GM19240 (cell line): ENCODE measurements at regions not wholly inside any gene's neighbourhood (a gene's known extent, or its start where the extent isn't known, plus 50 kb on each side); places are given as distances from the start of the nearest gene placed in this dataset.
"Not testable (repeated sequence)": the region's sequence is repeated elsewhere in the genome, so short reads cannot be mapped to it uniquely, and the experiment has no call there.

Source experiments
- DNase-seq: peaks from one replicate; pipeline ENCODE4 v3.0.0; 2011; ENCODE audit warnings: low spot score; ENCODE audit not compliant: insufficient read length

- no peak for DNase-seq
These were observed 293.6 kb upstream of the ZNF32 start for GRCh38 chr10:43942096-43942850.

GRCh38 chr10:43940898-43941837 lies 292.5 kb upstream of the ZNF32 start:
- no peak for DNase-seq

DNA sequence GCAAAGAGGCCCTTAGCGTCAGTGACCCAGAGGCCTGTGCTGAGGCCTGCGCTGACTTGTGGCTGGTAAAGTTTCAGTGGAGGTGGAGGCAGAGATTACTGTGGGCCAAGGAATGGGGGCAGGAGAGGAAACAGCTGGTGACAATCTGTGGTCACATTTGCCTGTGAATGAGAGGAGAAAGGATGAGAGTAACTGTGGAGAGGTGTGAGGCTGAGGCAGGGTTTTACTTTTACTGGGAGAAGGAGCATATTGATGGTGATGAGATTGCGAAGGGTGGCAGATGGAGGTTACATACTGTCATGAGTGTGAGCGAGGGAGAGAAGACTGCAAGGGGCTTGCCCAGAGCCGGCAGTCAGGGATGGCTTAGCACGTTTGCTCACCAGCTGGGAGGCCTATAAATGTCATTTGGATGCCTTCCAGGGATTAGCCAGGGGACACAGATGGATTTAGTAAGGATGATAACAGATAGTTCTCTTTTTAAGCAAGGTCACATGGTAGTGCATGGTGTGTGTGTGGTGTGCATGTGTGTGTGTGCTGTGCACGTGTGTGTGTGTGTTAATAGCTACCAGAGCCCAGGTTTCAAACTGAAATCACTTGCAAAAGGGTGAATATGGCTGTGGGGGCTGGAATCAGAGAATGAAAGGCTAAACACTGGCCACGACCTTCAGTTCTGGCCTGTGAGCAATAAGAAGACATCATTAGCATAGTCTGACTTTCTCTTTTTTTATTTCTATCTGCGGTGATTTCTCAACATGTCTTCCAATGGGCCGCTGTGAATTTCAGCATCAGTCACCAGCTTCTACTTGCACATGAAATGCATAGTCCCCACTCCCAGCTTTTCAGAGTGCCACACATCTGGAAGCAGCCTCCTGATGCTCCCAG lies 291.5 kb upstream of the ZNF32 start:
- no peak for DNase-seq

- DNase-seq = no peak
These were observed 290.8 kb upstream of the ZNF32 start for GRCh38 chr10:43939389-43939938.

DNA sequence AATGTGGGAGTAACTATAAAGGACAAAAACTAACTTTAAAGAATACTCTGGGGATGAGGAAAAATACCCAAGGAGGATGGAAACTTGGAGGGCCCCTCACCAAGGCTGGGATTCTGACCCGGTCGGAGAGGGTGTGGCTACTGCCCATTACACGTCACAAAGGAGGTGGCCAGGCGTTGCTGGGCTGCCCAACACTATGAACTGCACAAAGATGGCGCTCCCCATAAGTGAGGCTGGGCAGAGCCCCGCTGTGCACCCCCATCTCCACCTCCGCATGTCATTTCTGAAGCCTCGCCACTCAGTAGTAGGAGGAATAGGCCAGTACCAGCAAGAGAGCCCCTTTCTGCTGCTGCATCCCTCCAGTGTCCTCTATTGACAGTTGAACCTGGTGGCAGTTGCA lies 290.1 kb upstream of the ZNF32 start:
- DNase-seq = no peak

- DNase-seq = no peak
These were observed 282.7 kb upstream of the ZNF32 start for GRCh38 chr10:43931308-43931930.

DNA sequence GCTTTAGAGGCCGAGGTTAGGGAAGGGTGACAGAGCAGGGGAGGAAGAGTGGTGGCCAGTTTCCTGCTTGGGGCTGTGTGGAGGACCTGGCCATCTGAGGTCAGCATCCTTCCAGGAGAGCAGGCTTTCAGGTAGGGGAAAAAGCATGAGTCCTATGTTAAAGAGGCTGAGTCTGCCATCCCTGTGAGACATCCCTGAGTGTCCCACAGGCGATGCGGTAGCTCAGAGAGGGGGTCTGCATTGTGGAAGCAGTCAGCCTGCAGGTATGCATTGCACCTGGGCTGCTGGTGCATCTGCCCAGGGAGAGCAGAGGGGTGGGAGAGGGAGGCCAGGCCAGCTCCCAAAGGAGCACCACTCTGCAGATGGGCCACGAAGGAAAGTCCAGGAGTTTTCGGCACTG lies 282.1 kb upstream of the ZNF32 start:
- no peak for DNase-seq

DNA sequence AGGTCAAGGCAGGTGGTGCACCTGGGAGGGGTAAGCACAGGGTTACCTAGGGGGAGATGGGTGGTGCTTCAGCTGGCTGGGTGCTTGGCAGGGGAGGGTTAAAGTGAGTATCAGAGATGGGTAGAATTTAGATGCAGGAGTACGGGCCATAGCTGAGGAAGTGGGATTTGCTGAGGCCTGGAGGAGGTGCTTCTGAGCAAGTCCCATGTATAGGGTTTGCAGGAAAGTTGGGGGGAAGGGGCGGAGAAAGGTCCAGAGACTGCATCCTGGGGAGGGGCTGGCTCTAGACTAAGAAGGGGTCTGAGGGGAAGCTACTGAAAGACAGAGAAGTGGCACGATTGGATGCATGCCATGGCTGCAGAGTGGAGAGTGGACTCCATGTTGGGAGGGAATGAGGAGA lies 281.6 kb upstream of the ZNF32 start:
- no peak for DNase-seq

- no peak for DNase-seq
These were observed 280.4 kb upstream of the ZNF32 start for GRCh38 chr10:43929122-43929521.

- no peak for DNase-seq
These were observed 279.8 kb upstream of the ZNF32 start for GRCh38 chr10:43928425-43928968.

DNA sequence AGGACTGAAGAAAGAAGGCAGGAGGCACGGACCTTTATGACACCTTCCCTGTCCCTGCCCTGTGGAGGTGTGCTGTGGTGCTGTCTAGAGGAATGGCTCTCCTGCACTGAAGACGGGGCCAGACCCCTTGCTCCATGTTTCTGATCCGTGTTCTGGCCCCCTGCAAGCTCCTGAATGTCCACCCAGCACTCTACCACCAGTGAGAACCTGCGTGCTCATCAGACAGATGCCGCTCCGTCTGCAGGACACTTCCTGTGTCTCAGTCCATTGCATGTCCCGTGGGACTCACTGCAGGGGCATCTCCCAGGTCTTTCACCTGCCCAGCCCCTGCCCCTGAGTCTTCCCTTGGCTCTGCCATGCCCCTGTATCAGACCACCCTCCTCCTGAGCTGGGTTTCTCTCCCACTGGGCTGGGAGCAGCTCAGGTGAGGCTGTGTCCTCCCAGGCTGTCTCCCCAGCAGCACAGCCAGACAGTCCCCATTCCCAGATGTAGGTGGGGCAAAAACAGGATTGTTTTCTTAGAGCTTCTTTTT lies 278.3 kb upstream of the ZNF32 start:
- DNase-seq = no peak

GRCh38 chr10:43926371-43926770 lies 277.7 kb upstream of the ZNF32 start:
- no peak for DNase-seq

GRCh38 chr10:43925793-43926192 lies 277.1 kb upstream of the ZNF32 start:
- DNase-seq = no peak

DNA sequence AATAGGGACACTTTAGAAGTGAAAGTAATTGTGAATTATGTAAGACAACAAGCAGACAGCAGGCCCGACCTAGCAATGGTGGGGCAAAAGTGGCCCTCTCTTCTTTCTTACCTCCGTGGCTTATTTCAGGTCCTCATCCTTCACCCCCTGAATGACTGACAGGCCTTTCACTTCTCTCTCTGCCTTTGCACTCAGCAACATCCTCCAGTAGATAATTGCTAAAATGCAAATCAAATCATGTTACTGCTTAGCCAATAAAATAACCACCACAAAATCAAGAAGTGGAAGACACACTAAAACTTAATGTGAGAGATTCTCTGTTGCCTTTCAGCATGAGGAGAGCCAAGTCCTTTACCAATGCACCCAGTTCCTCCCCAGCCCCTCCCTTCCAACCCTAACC lies 274.6 kb upstream of the ZNF32 start:
- DNase-seq = no peak

GRCh38 chr10:43922335-43923280 lies 273.9 kb upstream of the ZNF32 start:
- DNase-seq = no peak

DNA sequence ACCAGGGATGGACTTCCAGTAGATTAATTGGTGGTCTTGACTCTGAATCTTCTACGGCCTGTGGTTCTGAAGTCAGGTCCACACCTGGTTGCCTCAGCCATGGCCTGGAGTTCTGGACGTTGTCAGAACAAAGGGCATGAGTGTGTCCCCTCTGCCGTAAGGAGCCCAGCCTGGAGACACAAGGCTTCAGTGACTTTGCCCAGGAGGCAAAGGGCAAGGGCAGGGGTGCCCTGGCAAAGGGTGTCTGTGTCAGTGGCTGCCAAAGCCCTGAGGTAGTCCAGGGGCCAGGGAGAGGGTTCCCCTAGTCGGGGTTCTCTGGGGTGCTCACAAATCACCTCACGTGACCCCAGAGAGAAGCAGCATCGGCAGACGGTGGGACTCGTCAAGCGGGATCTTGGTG lies 273.2 kb upstream of the ZNF32 start:
- no peak for DNase-seq

- no peak for DNase-seq
These were observed 272.8 kb upstream of the ZNF32 start for GRCh38 chr10:43921478-43921877.

DNA sequence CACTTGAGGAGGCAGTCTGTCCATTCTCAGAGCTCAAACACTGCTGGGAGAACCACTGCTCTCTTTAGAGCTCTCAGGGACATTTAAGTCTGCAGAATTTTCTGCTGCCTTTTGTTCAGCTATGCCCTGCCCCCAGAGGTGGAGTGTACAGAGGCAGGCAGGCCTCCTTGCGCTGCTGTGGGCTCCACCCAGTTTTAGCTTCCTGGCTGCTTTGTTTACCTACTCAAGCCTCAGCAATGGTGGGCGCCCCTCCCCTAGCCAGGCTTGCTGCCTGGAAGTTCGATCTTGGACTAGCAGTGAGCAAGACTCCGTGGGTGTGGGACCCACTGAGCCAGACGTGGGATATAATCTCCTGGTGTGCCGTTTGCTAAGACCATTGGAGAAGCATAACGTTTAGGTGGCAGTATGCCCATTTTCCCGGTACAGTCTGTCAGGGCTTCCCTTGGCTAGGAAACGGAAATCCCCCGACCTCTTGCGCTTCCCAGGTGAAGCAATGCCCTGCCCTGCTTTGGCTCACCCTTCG lies 271.6 kb upstream of the ZNF32 start:
- DNase-seq = not testable (repeated sequence)

DNA sequence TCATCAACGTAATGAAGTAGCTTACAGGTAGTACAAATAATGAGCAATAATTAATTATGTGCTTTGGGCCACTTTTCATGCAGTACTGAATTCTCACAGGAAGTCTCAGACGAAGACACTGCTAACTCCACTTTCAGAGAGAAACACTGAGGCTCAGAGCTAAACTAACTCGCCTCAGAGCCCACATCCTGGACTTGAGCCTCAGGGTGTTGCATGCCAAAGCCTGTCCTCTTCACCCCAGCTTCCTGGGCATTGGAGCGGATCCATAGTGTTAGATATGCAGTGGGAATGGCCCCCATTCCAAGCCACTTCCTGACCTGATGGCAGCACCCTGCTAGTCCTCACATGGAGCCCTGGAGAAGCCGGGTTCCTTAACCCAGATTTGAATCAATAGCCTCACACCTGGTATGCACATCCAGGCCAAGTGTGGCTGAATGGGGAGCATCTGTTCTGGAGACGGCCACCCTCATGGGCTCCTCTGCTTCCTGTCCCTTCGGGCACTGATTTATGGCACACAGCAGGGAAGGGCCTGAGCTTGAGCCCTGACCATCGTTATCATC lies 265.1 kb upstream of the ZNF32 start:
- no peak for DNase-seq
